GM19372 (cell line): ENCODE measurements at regions not wholly inside any gene's neighbourhood (a gene's known extent, or its start where the extent isn't known, plus 50 kb on each side); places are given as distances from the start of the nearest gene placed in this dataset.
"Not testable (repeated sequence)": the region's sequence is repeated elsewhere in the genome, so short reads cannot be mapped to it uniquely, and the experiment has no call there.

Experiments used
- ATAC-seq: cut with Tn5 transposase; IDR thresholded peaks from one replicate; pipeline ENCODE4 v1.9.1; 2021; ENCODE audit warnings: mild to moderate bottlenecking, low read depth, moderate library complexity; ENCODE audit not compliant: unreplicated experiment

DNA sequence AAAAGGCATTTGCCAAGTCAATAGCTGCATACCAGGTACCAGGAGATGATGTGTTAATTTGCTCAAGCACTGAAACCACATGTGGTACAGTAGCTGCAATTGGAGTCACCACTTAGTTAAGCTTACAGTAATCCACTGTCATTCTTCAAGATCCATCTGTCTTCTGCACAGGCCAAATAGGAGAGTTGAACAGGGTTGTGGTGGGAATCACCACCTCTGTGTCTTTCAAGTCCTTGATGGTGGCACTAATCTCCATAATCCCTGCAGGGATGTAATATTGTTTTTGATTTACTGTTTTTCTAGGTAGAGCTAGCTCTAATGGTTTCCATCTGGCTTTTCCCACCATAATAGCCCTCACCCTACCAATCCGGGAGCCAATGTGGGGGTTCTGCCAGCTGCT is 91.9 kb downstream of the FCRL5 start:
- ATAC-seq: no peak

DNA sequence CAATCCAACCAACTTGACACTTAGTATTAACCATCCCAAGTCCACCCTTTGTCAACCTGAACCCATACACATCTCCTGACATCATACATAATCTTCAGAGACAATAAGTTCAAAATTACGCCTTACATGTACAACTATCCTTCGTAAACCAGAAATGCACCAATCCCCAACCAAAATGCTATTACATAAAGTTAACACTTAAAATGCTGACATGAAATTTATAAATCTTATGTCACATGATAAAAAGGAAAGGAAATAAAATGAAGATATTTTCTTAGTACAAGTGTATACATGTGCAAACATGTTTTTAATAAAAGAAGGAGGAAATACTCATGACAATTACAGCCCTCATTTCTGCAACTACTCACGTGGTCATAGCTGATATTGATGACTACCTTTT is 95.0 kb downstream of the FCRL5 start:
- ATAC-seq: no peak

DNA sequence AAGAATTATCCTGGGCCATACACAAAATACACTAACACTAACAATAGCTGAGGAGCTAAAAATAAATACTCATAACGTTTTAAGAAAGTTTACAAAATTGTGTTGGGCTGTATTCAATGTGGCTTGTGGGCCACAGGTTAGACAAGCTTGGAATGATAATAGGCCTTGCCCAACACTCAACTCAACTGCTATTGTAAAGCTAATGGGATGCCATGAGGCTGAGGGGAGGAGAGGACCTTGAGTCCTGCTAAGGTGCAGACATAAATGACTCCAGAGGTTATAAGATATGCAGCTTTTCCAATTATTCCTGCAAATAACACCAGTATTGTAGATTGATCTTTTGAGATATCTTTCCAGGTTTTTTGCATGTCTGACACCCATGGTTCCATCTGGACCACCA is 97.0 kb downstream of the FCRL5 start:
- ATAC-seq: no peak

DNA sequence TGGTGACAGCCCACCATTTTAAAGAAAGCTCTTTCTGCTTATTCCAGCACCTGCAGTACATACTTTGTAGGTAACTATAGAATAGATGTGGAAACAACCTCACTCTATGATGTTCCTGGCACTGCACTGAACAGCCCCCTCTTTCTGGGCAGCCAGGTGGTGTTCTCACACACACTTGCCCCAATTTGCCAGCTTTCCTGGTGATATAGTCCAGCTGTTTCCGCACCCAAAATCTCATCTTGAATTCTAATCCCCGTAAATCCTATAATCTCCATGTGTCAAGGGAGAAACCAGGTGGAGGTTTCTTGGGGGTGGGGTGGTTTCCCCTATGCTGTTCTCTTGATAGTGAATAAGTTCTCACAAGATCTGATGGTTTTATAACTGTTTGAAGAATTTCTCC is 102.2 kb downstream of the FCRL5 start:
- ATAC-seq: no peak

DNA sequence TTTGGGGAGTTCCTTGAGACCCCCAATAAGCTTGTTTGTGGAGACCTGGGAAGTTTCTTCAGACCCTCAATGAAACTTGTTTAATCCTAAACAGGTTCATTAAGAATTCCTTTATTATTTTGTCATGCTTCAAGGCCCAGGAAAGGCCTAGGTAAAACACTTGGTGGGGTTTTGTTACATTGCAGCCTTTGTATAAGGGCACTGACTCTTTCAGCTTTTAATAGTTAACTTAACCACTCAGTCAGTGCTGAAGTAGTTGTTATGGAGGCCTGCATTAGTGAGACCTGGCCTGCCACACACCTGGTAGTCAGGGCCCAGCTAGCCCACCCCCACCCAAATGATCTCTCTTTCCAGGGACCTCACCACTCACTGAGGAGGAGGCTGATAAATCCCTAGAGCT is 103.7 kb downstream of the FCRL5 start:
- no peak for ATAC-seq

DNA sequence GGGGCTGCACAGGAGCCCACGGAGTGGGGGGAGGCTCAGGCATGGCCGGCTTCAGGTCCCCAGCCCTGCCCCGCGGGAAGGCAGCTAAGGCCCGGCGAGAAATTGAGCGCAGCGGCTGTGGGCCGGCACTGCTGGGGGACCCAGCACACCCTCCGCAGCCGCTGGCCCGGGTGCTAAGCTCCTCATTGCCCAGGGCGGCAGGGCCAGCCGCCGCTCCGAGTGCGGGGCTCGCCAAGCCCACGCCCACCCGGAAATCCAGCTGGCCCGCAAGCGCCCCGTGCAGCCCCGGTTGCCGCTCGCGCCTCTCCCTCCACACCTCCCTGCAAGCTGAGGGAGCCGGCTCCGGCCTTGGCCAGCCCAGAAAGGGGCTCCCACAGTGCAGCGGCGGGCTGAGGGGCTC is 106.0 kb downstream of the FCRL5 start:
- not testable (repeated sequence) for ATAC-seq

DNA sequence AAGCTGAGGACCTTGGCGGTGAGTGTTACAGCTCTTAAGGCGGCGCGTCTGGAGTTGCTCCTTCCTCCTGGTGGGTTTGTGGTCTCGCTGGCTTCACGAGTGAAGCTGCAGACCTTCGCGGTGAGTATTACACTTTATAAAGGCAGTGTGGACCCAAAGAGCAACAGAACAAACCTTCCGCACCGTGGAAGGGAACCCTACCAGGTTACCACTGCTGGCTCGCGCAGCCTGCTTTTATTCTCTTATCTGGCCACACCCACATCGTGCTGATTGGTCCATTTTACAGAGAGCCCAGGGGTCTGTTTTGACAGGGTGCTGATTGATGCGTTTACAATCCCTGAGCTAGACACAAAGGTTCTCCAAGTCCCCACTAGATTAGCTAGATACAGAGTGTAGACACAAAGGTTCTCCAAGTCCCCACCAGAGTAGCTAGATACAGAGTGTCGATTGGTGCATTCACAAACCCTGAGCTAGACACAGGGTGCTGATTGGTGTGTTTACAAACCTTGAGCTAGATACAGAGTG is 106.6 kb downstream of the FCRL5 start:
- not testable (repeated sequence) for ATAC-seq

DNA sequence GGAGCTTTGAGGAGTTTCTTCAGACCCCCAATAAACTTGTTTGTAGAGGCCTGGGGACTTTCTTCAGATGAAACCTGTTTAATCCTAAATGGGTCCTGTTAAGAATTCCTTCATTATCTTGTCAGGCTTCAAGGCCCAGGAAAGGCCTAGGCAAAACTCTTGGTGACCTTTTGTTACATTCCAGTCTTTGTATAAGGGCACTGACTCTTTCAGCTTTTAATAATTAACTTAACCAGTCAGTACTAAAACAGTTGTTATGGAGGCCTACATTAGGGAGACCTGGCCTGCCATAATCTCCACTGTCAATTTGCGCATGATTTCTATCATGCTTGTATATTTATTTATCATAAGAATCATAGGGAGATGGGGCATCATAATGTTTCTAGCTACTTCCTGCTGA is 110.2 kb downstream of the FCRL5 start:
- no peak for ATAC-seq

DNA sequence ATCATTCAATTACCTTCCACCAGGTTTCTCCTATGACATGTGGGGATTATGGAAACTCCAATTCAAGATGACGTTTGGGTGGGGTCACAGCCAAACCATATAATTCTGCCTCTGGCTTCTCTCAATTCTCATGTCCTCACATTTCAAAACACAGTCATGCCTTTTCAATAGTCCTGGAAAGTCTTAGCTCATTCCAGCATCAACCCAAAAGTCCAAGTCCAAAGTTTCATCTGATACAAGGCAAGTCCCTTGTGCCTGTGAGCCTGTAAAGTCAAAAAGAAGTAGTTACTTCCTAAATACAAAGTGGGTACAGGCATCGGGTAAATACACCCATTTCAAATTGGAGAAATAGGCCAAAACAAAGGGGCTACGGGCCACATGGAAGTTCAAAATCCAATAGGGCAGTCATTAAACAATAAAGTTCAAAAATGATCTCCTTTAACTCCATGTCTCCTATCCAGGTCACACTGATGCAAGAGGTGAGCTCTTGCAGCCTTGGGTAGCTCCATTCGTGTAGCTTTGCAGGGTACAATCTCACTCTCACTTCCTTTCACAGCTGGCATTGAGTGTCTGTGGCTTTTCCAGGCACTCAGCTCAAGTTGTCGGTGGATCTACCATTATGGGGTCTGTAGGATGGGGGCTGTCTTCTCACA is 112.9 kb downstream of the FCRL5 start:
- ATAC-seq: no peak

DNA sequence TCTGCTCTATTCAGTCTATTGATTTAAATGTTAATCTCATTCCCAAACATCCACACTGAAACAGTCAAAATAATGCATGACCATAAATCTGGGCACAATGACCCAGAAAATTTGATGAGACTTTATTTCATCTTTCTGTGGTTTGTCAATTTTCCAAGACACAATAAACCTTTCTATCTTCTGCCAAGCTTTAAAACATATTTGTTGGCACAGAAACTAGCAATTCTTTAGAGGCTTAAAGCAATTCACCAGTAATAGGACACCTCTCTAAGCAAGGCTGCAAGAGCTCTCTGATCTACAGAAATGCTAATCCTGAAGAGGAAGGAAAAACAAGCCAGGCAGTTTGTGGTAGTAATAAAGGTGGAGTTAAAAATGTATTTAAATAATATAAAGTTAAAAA is 113.7 kb downstream of the FCRL5 start:
- no peak for ATAC-seq

DNA sequence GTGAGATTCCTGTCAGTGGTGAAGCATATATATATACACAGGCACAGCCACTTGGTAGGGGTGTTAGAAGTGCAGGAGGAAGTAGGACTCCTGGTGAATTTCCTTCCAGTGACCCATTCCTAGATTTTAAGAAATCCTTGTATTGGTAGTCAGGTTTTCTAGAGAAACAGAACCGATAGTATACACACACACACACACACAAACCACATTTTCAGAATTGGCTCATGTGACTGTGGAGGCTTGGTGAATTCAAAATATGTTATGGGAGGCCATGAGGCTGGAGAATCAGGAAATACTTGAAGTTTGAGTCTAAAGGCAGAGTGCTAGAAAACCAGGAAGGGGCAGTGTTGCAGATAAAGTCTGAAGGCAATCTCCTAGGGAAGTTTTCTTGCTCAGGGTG is 114.2 kb downstream of the FCRL5 start:
- no peak for ATAC-seq

DNA sequence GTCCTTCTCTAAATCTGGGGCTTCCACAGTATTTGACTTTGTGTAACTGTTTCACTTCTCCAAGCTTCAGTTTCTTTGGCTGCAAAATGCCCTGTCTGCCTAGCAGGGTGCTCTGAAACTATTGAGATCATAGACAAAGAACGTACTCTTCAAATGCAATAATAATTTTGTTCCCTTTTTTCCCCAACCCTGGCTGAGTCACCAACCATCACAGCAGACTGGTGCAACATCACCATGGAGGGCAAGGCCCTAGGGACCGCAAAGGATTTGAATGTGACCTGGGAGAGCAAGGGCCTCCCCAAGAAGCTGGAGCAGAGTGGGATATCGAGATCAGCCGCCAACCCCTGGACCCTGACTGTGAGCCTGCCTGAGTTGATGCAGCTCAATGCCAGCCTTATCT is 115.0 kb downstream of the FCRL5 start:
- ATAC-seq: no peak

DNA sequence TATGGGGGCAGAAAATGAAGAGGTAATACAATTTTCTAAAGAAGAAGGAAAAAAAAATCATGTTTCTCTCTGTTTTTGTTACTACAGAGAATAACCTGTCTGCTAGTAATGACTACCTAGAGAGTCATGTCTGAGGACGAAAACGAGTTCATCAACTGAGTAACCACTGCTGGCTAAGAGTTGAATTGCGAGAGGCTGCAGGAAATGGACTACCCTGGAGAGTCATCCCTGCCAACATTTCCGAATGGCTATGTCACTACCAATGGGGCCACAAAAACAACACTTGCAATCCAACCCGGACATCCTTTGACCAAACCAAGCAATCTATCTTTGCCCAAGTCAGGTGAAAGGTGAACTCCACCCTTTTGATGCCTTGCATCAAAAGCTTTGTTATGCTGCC is 120.6 kb downstream of the FCRL5 start:
- no peak for ATAC-seq

DNA sequence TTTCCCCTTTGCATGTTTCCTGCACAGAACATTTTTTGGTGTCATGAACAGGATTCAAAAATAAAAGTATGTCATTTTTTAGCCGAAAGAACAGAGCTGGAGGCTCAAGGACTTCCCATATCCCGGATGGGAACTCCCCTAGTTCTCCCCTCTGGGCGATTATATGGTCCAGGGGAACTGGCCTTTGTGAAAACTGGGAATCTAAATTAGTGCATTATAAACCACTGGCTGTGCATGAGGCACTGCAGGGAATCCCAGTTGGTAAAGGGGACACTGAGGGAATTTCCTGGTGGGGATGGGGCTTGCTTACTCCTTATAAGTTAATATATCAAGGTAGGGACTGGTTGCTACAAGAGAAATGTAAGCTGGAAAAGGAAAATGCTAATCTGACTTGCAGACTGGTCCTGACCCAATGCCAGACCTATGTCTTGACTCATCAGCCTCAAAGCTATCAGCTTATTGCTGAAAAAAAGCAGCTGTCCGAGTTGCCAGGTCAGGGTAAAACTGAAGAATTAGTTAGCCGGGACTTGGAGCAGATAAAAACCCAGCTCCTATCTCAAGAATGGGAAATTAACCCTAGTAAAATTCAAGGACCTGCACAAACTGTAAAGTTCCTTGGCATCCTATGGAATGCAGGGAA is 122.6 kb downstream of the FCRL5 start:
- ATAC-seq: no peak

DNA sequence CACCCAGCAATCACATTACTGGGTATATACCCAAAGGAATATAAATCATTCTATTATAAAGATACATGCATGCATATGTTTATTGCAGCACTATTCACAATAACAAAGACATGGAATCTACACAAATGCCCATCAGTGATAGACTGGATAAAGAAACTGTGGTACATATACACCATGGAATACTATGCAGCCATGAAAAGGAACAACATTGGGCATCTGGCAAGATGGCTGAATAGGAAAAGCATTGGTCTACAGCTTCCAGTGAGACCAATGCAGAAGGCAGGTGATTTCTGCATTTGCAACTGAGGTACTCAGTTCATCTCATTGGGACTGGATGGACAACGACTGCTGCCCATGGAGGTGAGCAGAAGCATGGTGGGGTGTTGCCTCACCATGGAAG is 128.6 kb downstream of the FCRL5 start:
- ATAC-seq: not testable (repeated sequence)

DNA sequence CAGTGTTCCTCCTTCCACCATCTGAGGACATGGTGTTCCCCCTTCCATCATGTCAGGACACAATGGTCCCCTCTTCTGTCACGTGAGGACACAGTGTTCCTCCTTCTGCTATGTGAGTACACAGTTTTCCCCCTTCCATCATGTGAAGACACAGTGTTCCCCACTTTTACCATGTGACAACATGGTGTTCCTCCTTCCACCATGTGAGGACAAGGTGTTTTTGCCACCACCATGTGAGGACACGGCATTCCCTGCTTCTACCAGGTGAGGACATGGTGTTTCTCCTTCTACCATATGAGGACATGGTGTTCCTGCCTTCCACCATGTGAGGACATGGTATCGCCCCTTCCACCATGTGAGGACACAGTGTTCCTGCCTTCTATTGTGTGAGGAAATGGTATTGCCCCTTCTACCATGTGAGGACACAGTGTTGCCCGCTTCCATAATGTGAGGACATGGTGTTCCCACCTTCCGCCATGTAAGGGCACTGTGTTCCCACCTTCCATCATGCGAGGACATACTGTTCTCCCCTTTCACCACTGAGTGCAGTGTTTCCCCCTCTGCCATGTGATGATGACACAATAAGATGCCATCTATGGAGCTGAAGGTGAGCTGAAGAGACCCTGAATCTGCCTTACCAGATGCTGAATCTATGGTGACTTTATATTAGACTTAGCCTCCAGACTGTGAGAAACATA is 132.3 kb downstream of the FCRL5 start:
- no peak for ATAC-seq

DNA sequence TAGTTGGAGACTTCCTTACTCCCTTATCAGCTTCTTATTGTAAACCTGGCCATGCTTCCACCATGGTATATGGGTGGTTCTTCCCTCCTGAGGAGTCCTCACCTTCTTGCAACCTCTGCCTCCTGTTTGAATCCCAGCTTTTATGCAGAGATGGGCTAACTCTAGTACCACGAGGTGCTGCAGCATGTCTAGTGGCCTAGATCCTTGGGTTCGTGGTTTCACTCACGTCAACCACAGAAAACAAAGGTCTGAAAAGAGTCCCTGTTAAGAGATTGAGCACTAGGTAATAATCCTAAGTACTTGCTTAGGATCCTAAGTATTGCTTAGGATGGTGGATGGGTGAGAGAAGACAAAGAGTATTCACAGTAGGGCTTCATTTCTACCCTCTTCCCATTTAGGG is 133.7 kb downstream of the FCRL5 start:
- ATAC-seq: no peak

DNA sequence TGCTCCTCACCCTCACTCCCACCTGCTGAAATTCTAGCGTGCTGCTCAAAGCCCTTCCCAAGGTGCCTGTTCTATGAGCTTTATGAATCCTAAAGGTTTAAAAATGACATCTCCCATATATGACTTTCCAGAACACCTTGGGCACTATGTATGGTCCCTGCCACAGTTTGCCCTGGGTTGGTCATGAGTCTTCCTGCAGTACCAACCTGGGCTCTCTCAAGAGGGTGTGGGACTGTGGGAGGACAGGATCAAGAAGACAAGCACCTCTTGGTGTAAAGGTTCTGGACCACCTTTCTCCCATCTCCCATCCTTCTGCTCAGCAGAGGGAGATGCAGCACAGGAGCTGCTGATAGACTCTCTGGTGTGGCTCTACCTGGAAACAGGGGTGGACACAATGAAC is 134.1 kb downstream of the FCRL5 start:
- no peak for ATAC-seq

DNA sequence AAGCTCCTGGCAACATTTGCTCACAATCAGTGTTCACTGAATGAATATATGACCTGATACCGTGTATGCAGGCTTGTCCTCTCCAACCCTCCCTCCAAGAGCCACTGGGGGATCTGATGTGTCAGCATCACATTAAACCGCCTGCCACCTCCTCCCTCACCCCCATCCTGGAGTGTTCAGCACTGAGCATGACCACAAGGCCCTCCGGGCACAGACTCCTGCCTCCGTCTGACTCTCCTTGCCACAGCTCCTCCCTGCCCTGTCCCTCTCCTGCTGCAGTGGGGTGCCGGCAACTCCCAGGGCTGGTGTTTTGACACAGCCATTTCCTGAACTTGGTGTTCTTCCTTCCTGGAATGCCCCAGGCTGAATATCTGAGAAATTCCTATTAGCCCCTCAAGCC is 136.7 kb downstream of the FCRL5 start:
- no peak for ATAC-seq

DNA sequence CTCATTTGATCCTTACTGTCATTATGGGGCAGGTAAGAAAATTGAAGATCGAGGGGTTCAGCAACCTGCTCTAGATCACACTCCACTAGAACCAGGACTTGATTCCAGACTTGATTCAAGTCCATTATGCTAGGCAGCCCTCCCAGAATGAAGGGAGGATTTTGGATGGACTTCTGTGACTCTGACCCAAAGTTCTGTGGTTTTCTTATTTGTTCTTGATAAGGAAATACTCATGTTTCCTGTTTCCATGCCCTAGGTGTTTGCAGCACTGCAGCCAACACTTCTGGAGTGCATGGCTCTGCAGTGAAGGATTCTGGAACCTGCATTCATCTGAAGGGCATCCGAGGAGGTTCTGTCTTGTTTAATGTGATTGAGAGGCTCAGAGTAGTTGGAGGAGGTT is 140.0 kb downstream of the FCRL5 start:
- no peak for ATAC-seq

DNA sequence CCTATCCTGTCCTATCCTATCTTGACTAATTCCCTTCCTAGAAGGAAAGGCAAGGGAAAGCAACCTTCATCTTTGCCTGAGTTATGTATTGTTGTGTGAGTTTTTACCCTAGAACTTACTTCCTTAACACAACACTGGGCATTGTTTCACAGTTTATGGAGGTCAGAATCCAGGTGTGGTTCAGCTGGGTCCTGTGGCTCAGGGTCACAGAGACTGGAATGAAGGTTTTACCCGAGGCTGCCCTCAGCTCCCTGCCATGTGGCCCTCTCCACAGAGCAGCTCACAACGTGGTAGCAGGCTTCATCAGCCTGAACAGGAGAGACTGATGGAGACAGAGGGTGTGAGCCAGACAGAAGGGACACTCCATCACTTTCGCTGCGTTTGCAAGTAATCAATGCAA is 140.5 kb downstream of the FCRL5 start:
- ATAC-seq: no peak

DNA sequence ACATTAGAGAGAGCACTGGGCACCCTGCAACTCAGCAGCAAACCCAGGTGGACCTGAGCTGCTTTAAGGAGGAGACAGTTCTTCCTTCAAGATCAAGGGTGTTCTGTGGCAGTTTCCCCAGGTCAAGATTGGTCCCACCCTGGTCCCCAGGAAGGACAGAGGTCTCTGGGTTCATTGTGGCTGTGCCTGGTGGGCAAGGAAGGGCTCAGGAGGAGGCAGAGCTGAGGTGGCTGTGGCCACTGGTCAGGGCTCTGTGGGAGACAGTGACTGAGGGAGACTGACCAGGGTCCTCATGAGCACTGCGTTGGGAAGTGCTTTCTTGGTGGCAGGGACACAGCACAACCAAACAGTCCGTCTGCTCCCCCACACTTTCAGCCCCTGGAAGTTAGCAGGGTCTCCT is 141.3 kb downstream of the FCRL5 start:
- no peak for ATAC-seq
